Upper lobe of right lung (tissue), 1 donor: ENCODE measurements at regions not wholly inside any gene's neighbourhood (a gene's known extent, or its start where the extent isn't known, plus 50 kb on each side); places are given as distances from the start of the nearest gene placed in this dataset.

Experiments
- ATAC-seq: fragments of 200-7000 bp; cut with Tn5 transposase; one replicate; pipeline ENCODE4 v1.9.1; 2020; ENCODE audit warnings: mild to moderate bottlenecking, moderate library complexity
- DNase-seq: peaks from one replicate; pipeline ENCODE4 v3.0.0-alpha.2; 2020
- H3K27ac ChIP-seq: fragments of 200-600 bp; one replicate; pipeline ENCODE4 v1.8.0; 2022
- H3K27me3 ChIP-seq: fragments of 200-600 bp; one replicate; pipeline ENCODE4 v1.8.0; 2022; ENCODE audit warnings: mild to moderate bottlenecking
- H3K36me3 ChIP-seq: fragments of 200-600 bp; one replicate; pipeline ENCODE4 v1.8.0; 2022
- H3K4me1 ChIP-seq: fragments of 200-600 bp; one replicate; pipeline ENCODE4 v1.8.0; 2022
- H3K4me3 ChIP-seq: fragments of 200-600 bp; one replicate; pipeline ENCODE4 v1.8.0; 2022; ENCODE audit warnings: mild to moderate bottlenecking
- H3K9me3 ChIP-seq: fragments of 200-600 bp; one replicate; pipeline ENCODE4 v1.8.0; 2022
- intact Hi-C: fragments of 100-400 bp; cut with DNase I; formaldehyde crosslinking; loops from one replicate; pipeline ENCODE4 v1.11.0; 2022
- TF ChIP-seq, protein P1 (sequence below): fragments of 200-600 bp; IDR thresholded peaks from one replicate; pipeline ENCODE4 v1.8.0; 2022; ENCODE audit warnings: antibody characterized with exemption
- donor health status: DM: no; HTN: yes; CAD: no; lungs with severe emphysema.

DNA sequence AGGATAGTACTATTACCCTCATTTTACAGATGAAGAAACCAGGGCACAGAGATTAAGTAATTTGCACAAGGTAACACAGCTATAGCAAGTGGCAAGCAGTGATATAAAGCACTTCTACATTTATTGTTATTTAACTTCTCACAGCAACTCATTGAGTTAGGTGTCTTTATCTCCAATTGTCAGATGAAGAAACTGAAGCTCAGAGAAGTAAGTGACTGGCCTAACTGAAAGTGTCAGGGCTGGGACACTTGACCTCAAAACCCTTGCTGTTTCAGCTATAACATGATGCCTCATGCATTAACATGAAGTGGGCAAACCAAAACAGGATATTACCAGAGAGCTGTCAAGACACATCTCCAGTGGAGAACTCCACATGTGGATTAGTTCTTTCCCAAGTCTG, 65.8 kb upstream of the LEKR1 start:
- intact Hi-C loops = no loop called here
- no peak overlapping the region for H3K27ac ChIP-seq
- ATAC-seq = peak; percentile 61
- no peaks in the 10 kb centered on the region for H3K27me3 ChIP-seq
- no peak overlapping the region for H3K4me3 ChIP-seq
- no peaks in the 10 kb centered on the region for H3K4me1 ChIP-seq
- TF ChIP-seq, protein P1, sequence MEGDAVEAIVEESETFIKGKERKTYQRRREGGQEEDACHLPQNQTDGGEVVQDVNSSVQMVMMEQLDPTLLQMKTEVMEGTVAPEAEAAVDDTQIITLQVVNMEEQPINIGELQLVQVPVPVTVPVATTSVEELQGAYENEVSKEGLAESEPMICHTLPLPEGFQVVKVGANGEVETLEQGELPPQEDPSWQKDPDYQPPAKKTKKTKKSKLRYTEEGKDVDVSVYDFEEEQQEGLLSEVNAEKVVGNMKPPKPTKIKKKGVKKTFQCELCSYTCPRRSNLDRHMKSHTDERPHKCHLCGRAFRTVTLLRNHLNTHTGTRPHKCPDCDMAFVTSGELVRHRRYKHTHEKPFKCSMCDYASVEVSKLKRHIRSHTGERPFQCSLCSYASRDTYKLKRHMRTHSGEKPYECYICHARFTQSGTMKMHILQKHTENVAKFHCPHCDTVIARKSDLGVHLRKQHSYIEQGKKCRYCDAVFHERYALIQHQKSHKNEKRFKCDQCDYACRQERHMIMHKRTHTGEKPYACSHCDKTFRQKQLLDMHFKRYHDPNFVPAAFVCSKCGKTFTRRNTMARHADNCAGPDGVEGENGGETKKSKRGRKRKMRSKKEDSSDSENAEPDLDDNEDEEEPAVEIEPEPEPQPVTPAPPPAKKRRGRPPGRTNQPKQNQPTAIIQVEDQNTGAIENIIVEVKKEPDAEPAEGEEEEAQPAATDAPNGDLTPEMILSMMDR = no peak
- DNase-seq = no peak
- H3K36me3 ChIP-seq = no peaks in the 10 kb centered on the region
- peaks cover 6% of the 10 kb centered on the region for H3K9me3 ChIP-seq

DNA sequence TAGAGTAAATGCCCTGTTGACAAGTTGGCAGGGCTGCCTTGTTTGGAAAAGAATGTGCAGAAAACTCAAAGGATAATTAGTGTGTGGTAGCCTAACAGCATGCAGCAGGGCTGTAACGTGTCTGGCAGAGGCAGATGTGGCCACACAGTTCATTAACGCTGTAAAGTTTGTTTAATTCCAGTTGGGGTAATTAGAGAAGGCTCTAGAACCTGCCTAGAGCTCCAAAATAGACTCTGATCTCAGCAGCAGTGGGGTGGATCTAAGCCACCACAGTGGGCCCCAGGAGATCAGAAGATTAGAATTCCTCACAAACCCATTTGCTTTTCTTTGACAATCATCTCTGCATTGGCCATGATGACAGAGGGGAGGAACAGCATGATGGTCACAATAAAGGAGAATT, 65.1 kb upstream of the LEKR1 start:
- TF ChIP-seq, protein P1 = no peak
- no peaks in the 10 kb centered on the region for H3K27me3 ChIP-seq
- H3K36me3 ChIP-seq = no peaks in the 10 kb centered on the region
- ATAC-seq (no peak), DNase-seq (no peak)
- no peaks in the 10 kb centered on the region for H3K4me1 ChIP-seq
- intact Hi-C loops = no loop called here
- peaks cover 6% of the 10 kb centered on the region for H3K9me3 ChIP-seq
- no peak overlapping the region for H3K4me3 ChIP-seq
- no peak overlapping the region for H3K27ac ChIP-seq

DNA sequence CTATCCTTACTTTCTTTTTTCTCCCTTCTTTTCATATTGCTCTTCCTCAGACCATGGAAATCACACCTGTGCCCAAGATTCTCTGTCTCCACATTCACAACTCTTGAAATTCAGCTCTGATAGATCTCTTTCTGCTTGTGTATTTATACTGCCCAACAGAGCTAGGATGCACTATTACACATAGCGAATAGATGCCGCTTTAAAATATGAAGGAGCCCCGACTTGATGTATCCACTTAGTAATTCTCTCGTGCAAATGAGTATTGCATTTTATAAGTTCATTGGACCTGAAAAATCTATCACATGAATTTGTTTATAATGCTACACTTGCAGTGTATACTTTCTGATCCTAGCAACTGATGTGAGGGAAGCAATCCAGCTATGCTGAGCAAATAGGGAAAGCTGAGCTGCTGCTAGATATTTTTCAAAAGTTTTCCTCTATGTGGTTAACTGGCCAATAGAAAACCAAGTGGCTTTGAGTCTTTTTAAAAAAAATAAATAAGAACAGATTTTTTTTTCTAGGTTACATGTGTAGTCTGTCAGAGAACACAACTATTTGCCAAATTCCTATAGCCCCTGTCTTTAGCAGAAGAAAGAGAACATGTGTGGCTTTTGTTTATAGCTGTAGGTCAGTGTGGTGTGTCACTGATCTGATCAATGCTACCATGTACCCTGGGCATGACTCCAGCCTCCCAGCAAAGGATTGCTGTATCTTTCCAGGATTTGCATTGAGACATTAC, 64.3 kb upstream of the LEKR1 start:
- H3K27ac ChIP-seq = no peak overlapping the region
- no peaks in the 10 kb centered on the region for H3K36me3 ChIP-seq
- TF ChIP-seq, protein P1 = no peak
- no peak for DNase-seq
- H3K4me3 ChIP-seq = no peak overlapping the region
- no peak for ATAC-seq
- intact Hi-C loops = no loop called here
- peaks cover 6% of the 10 kb centered on the region for H3K9me3 ChIP-seq
- no peaks in the 10 kb centered on the region for H3K4me1 ChIP-seq
- H3K27me3 ChIP-seq = no peaks in the 10 kb centered on the region

DNA sequence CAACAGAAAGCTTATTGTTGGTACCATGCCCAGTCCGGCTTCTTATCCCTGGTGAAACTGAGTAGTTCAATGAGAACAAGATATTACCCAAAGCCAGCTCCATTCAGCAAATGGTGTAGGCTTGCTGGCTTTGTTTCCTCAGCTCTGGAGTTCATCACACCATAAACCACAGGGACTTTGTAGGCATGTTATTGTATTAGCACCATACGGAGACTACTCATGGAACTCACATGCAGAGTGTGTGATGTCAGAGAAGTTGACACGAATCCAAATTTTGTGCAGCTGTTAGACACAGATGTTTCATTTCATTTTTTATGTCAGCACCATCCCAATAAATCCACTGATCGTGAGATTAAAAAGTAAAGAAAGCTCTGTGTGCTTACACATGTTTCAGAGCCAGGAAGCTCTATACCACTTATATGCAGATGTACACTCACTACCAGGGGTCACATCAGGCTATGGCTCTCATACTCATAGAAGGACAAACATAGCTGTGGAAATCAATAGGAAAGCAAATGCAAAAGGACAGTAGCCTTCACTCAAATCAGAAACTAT, 63.4 kb upstream of the LEKR1 start:
- peaks cover 2% of the 10 kb centered on the region for H3K9me3 ChIP-seq
- H3K27me3 ChIP-seq = no peaks in the 10 kb centered on the region
- TF ChIP-seq, protein P1 = no peak
- H3K4me3 ChIP-seq = no peak overlapping the region
- ATAC-seq = no peak
- intact Hi-C loops = no loop called here
- no peak overlapping the region for H3K27ac ChIP-seq
- H3K36me3 ChIP-seq = no peaks in the 10 kb centered on the region
- H3K4me1 ChIP-seq = no peaks in the 10 kb centered on the region
- DNase-seq = no peak

DNA sequence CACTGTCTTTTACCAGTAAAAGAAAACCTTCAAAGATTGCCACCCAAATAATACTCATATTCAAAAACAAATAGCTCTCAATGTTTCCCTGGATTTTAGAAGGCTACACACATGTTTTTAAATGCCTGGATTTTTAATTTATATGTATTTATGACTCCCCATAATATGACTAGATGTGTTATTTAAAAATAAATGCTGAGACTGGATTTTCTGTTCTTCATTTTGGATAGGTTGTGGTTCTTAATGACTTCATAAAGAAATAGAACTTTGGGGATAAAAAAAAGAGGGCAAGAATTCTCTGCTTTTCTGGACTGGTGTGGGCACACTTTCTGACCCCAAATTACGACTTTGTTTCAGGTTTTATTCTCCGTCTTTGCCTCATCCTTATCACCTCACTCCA, 62.8 kb upstream of the LEKR1 start:
- Histone ChIP-seq H3K27ac (no peak overlapping the region), H3K4me1 (no peaks in the 10 kb centered on the region), H3K9me3 (no peaks in the 10 kb centered on the region), H3K4me3 (no peak overlapping the region), H3K36me3 (no peaks in the 10 kb centered on the region), H3K27me3 (no peaks in the 10 kb centered on the region)
- TF ChIP-seq, protein P1 = no peak
- ATAC-seq = no peak
- DNase-seq = no peak
- intact Hi-C loops = no loop called here
